ENCODE measurements at regions not wholly inside any gene's neighbourhood (a gene's known extent, or its start where the extent isn't known, plus 50 kb on each side); places are given as distances from the start of the nearest gene placed in this dataset.

GRCh38 chr18:64668461-64668962 lies 519.6 kb upstream of the LINC00305 start:
- no peak for TF ChIP-seq EZH2 (IDR thresholded peaks at IDR 0.05; ENCODE audit: insufficient read depth, poor library complexity, severe bottlenecking)
- TF ChIP-seq EZH2phosphoT487 (IDR thresholded peaks at IDR 0.05; ENCODE audit: insufficient read depth, low read depth), result no peak

Data from GM23248 (cell line).